ENCODE measurements at regions not wholly inside any gene's neighbourhood (a gene's known extent, or its start where the extent isn't known, plus 50 kb on each side); places are given as distances from the start of the nearest gene placed in this dataset.

DNA sequence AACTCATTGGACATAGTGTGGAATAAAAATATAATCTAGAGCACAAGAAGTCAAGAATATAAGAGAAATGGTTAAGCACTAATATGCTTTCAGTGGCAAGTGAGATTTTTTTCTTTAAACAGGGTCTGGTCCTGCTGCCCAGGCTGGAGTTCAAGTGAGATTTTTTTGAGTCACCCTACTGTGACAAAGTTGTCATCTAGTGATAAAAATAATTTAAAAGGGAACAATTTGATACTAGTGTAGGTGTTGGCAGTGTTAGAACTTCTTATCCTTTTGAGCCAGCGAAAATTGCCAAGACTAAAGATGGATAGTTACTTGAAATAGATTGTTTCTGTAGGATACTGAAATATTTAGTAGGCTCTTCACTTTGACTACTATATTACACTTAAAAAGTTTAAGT is 67.9 kb upstream of the TECRL start:
- Histone ChIP-seq H3K4me3 (no peak overlapping the region), H3K4me1 (ENCODE audit: control insufficient read depth in 1 of 2, low read depth in 2 of 2) (no peaks in the 10 kb centered on the region), H3K27ac (no peak overlapping the region), H3K36me3 (no peaks in the 10 kb centered on the region), H3K9me3 (no peaks in the 10 kb centered on the region), H3K27me3 (replicated peaks; ENCODE audit: insufficient read depth) (no peaks in the 10 kb centered on the region)
- TF ChIP-seq CTCF (IDR thresholded peaks at IDR 0.05): no peak
- DNase-seq (ENCODE audit: low spot score): no peak
- no peak for ATAC-seq (ENCODE audit: insufficient number of reproducible peaks, low FRiP score, low read depth)

DNA sequence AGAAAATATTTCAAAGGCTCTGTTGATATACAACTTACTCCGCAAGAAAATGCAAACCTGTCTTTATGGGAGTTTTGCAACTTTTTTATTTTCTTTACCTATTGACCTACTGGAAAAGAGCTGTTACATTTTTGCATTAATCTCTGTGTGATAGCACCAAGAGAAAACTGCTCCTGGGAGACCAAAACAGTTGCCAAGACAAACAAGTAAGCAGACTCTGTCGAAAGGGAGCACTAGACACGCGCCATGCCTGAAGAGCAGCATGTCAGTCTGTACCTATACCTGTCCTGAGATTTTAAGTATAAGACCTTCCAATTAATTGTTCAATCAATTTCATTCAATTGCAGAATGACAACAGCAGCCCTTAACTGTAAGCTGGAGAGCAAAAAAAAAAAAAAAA is 56.0 kb upstream of the TECRL start:
- Histone ChIP-seq H3K36me3 (no peaks in the 10 kb centered on the region), H3K4me3 (no peak overlapping the region), H3K9me3 (no peaks in the 10 kb centered on the region), H3K27ac (no peak overlapping the region), H3K4me1 (ENCODE audit: control insufficient read depth in 1 of 2, low read depth in 2 of 2) (no peaks in the 10 kb centered on the region), H3K27me3 (replicated peaks; ENCODE audit: insufficient read depth) (no peaks in the 10 kb centered on the region)
- DNase-seq (ENCODE audit: low spot score): no peak
- no peak for TF ChIP-seq CTCF (IDR thresholded peaks at IDR 0.05)
- no peak for ATAC-seq (ENCODE audit: insufficient number of reproducible peaks, low FRiP score, low read depth)

GRCh38 chr4:64464581-64464980 is 55.3 kb upstream of the TECRL start:
- no peaks in the 10 kb centered on the region for H3K9me3 ChIP-seq
- H3K27ac ChIP-seq: no peak overlapping the region
- no peak for TF ChIP-seq CTCF (IDR thresholded peaks at IDR 0.05)
- H3K27me3 ChIP-seq (replicated peaks; ENCODE audit: insufficient read depth): no peaks in the 10 kb centered on the region
- H3K4me3 ChIP-seq: no peak overlapping the region
- DNase-seq (ENCODE audit: low spot score) (no peak), ATAC-seq (ENCODE audit: insufficient number of reproducible peaks, low FRiP score, low read depth) (no peak)
- no peaks in the 10 kb centered on the region for H3K36me3 ChIP-seq
- H3K4me1 ChIP-seq (ENCODE audit: control insufficient read depth in 1 of 2, low read depth in 2 of 2): no peaks in the 10 kb centered on the region

All from thoracic aorta (tissue), 2 donors.